ENCODE measurements at regions not wholly inside any gene's neighbourhood (a gene's known extent, or its start where the extent isn't known, plus 50 kb on each side); places are given as distances from the start of the nearest gene placed in this dataset.

DNA sequence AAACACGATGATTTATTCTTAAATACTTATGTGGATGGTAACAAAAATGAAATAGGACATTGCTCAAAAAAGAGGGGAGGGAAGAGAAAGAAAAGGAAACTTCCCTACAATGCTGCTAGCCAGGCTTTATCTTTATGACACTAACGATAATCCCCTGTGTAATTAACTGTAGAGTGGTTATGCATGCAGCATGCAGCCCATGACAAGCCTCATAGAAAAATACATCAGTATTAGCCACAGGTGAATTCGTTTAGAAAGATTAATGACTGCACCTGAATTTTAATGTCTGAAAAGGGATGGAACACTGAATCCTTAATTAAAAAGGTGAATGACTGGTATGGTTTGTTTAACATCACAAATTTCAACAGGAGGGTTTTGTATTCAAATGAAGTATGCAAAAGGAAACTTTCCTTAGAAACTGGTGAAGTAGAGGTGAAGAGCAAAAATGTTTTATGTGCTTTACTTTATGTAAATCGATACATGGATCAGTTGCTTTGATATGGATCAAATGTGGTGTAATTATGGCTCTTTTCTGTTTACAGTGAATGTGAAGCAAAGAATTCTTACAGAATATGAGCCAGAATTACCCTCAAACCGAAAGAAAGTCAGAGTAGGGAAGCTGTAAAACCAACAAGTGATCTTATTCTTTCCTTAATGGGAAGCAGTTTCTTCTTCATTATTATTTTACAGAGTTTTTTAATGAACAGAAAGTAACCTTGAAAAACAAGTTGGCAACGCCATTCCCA, 569.6 kb upstream of the ADGRL2 start:
- TF ChIP-seq CTCF (conservative IDR thresholded peaks at IDR 0.05; ENCODE audit: low read length) (no peak), EZH2phosphoT487 (IDR thresholded peaks at IDR 0.05; ENCODE audit: borderline replicate concordance, low read depth, low read length) (no peak)
